Activated naive CD8-positive, alpha-beta T cell treated with anti-CD3 and anti-CD28 coated beads for 36 hours (primary cell): ENCODE measurements at regions not wholly inside any gene's neighbourhood (a gene's known extent, or its start where the extent isn't known, plus 50 kb on each side); places are given as distances from the start of the nearest gene placed in this dataset.

Source experiments
- DNase-seq: peaks from one replicate; pipeline ENCODE4 v3.0.0; 2021
- H3K27ac Mint-ChIP-seq: one replicate; pipeline ENCODE4 v1.8.0; 2022; ENCODE audit warnings: mild to moderate bottlenecking, moderate library complexity, mixed read lengths
- H3K27me3 Mint-ChIP-seq: one replicate; pipeline ENCODE4 v1.8.0; 2022; ENCODE audit warnings: mild to moderate bottlenecking, mixed read lengths
- H3K36me3 Mint-ChIP-seq: one replicate; pipeline ENCODE4 v1.8.0; 2021; ENCODE audit warnings: mild to moderate bottlenecking, mixed read lengths
- H3K4me1 Mint-ChIP-seq: one replicate; pipeline ENCODE4 v1.8.0; 2021; ENCODE audit warnings: mixed read lengths
- H3K4me3 Mint-ChIP-seq: one replicate; pipeline ENCODE4 v1.8.0; 2022; ENCODE audit warnings: mild to moderate bottlenecking, moderate library complexity, mixed read lengths
- H3K9me3 Mint-ChIP-seq: one replicate; pipeline ENCODE4 v1.8.0; 2022; ENCODE audit warnings: mixed read lengths

GRCh38 chr3:75078290-75078689 lies 463.8 kb upstream of the CNTN3 start:
- H3K4me3 Mint-ChIP-seq = no peak overlapping the region
- H3K36me3 Mint-ChIP-seq = no peaks in the 10 kb centered on the region
- DNase-seq = no peak
- H3K4me1 Mint-ChIP-seq = no peaks in the 10 kb centered on the region
- H3K27ac Mint-ChIP-seq = no peak overlapping the region
- H3K27me3 Mint-ChIP-seq = no peaks in the 10 kb centered on the region
- peaks cover 5% of the 10 kb centered on the region for H3K9me3 Mint-ChIP-seq

- no peaks in the 10 kb centered on the region for H3K36me3 Mint-ChIP-seq
- no peak overlapping the region for H3K27ac Mint-ChIP-seq
- no peaks in the 10 kb centered on the region for H3K4me1 Mint-ChIP-seq
- H3K27me3 Mint-ChIP-seq = no peaks in the 10 kb centered on the region
- DNase-seq = no peak
- peaks cover 1% of the 10 kb centered on the region for H3K9me3 Mint-ChIP-seq
- no peak overlapping the region for H3K4me3 Mint-ChIP-seq
Measured at GRCh38 chr3:75082845-75083244, 468.4 kb upstream of the CNTN3 start.

- Mint-ChIP-seq H3K27ac (no peak overlapping the region), H3K4me1 (no peaks in the 10 kb centered on the region), H3K36me3 (no peaks in the 10 kb centered on the region), H3K4me3 (no peak overlapping the region), H3K27me3 (no peaks in the 10 kb centered on the region), H3K9me3 (peaks cover 1% of the 10 kb centered on the region)
- DNase-seq = no peak
Measured at GRCh38 chr3:75089841-75090240, 475.4 kb upstream of the CNTN3 start.

GRCh38 chr3:75101329-75102147 lies 487.1 kb upstream of the CNTN3 start:
- DNase-seq = no peak
- H3K4me1 Mint-ChIP-seq = no peaks in the 10 kb centered on the region
- H3K27ac Mint-ChIP-seq = no peak overlapping the region
- peaks cover 19% of the 10 kb centered on the region for H3K9me3 Mint-ChIP-seq
- H3K4me3 Mint-ChIP-seq = no peak overlapping the region
- H3K36me3 Mint-ChIP-seq = no peaks in the 10 kb centered on the region
- no peaks in the 10 kb centered on the region for H3K27me3 Mint-ChIP-seq

- no peak for DNase-seq
- Mint-ChIP-seq H3K9me3 (peaks cover 8% of the 10 kb centered on the region), H3K4me1 (no peaks in the 10 kb centered on the region), H3K36me3 (no peaks in the 10 kb centered on the region), H3K27me3 (no peaks in the 10 kb centered on the region), H3K27ac (no peak overlapping the region), H3K4me3 (no peak overlapping the region)
Measured at GRCh38 chr3:75110741-75111140, 496.3 kb upstream of the CNTN3 start.

GRCh38 chr3:75115695-75116094 lies 501.2 kb upstream of the CNTN3 start:
- peaks cover 6% of the 10 kb centered on the region for H3K9me3 Mint-ChIP-seq
- no peaks in the 10 kb centered on the region for H3K36me3 Mint-ChIP-seq
- no peaks in the 10 kb centered on the region for H3K27me3 Mint-ChIP-seq
- H3K4me1 Mint-ChIP-seq = no peaks in the 10 kb centered on the region
- no peak overlapping the region for H3K4me3 Mint-ChIP-seq
- H3K27ac Mint-ChIP-seq = no peak overlapping the region
- no peak for DNase-seq

GRCh38 chr3:75118779-75119178 lies 504.3 kb upstream of the CNTN3 start:
- Mint-ChIP-seq H3K27me3 (no peaks in the 10 kb centered on the region), H3K27ac (no peak overlapping the region), H3K4me3 (no peak overlapping the region), H3K4me1 (no peaks in the 10 kb centered on the region), H3K9me3 (peaks cover 5% of the 10 kb centered on the region), H3K36me3 (no peaks in the 10 kb centered on the region)
- DNase-seq = no peak

- H3K27me3 Mint-ChIP-seq = no peaks in the 10 kb centered on the region
- no peak for DNase-seq
- no peaks in the 10 kb centered on the region for H3K36me3 Mint-ChIP-seq
- H3K4me3 Mint-ChIP-seq = no peak overlapping the region
- no peaks in the 10 kb centered on the region for H3K4me1 Mint-ChIP-seq
- peaks cover 2% of the 10 kb centered on the region for H3K9me3 Mint-ChIP-seq
- H3K27ac Mint-ChIP-seq = no peak overlapping the region
Measured at GRCh38 chr3:75126556-75126955, 512.1 kb upstream of the CNTN3 start.

- Mint-ChIP-seq H3K36me3 (no peaks in the 10 kb centered on the region), H3K27me3 (no peaks in the 10 kb centered on the region), H3K27ac (no peak overlapping the region), H3K9me3 (peaks cover 2% of the 10 kb centered on the region), H3K4me3 (no peak overlapping the region), H3K4me1 (no peaks in the 10 kb centered on the region)
- DNase-seq = no peak
Measured at GRCh38 chr3:75129101-75129500, 514.6 kb upstream of the CNTN3 start.

GRCh38 chr3:75136100-75136897 lies 521.8 kb upstream of the CNTN3 start:
- H3K27me3 Mint-ChIP-seq = no peaks in the 10 kb centered on the region
- no peaks in the 10 kb centered on the region for H3K36me3 Mint-ChIP-seq
- H3K9me3 Mint-ChIP-seq = peaks cover 2% of the 10 kb centered on the region

GRCh38 chr3:75138345-75138744 lies 523.9 kb upstream of the CNTN3 start:
- peaks cover 2% of the 10 kb centered on the region for H3K9me3 Mint-ChIP-seq
- no peaks in the 10 kb centered on the region for H3K27me3 Mint-ChIP-seq
- H3K4me3 Mint-ChIP-seq = no peak overlapping the region
- H3K36me3 Mint-ChIP-seq = no peaks in the 10 kb centered on the region
- H3K4me1 Mint-ChIP-seq = no peaks in the 10 kb centered on the region
- no peak for DNase-seq
- H3K27ac Mint-ChIP-seq = no peak overlapping the region

More at GRCh38 chr3:75136100-75136897, 521.8 kb upstream of the CNTN3 start:
- Mint-ChIP-seq H3K4me1 (no peaks in the 10 kb centered on the region), H3K27ac (no peak overlapping the region), H3K4me3 (no peak overlapping the region)
- DNase-seq = no peak

- peaks cover 5% of the 10 kb centered on the region for H3K9me3 Mint-ChIP-seq
- no peak for DNase-seq
- H3K4me1 Mint-ChIP-seq = no peaks in the 10 kb centered on the region
- H3K27ac Mint-ChIP-seq = no peak overlapping the region
- no peaks in the 10 kb centered on the region for H3K27me3 Mint-ChIP-seq
- no peaks in the 10 kb centered on the region for H3K36me3 Mint-ChIP-seq
- no peak overlapping the region for H3K4me3 Mint-ChIP-seq
Measured at GRCh38 chr3:75140904-75141615, 523.1 kb upstream of the FRG2C start.

- no peak for DNase-seq
- Mint-ChIP-seq H3K4me1 (no peaks in the 10 kb centered on the region), H3K9me3 (peaks cover 3% of the 10 kb centered on the region), H3K4me3 (no peak overlapping the region), H3K27ac (no peak overlapping the region), H3K36me3 (no peaks in the 10 kb centered on the region), H3K27me3 (no peaks in the 10 kb centered on the region)
Measured at GRCh38 chr3:75144406-75144805, 519.7 kb upstream of the FRG2C start.

GRCh38 chr3:75171630-75172230 lies 492.4 kb upstream of the FRG2C start:
- Mint-ChIP-seq H3K4me3 (no peak overlapping the region), H3K9me3 (no peaks in the 10 kb centered on the region), H3K4me1 (no peaks in the 10 kb centered on the region), H3K27me3 (peaks cover 7% of the 10 kb centered on the region), H3K27ac (no peak overlapping the region), H3K36me3 (no peaks in the 10 kb centered on the region)
- no peak for DNase-seq

GRCh38 chr3:75176937-75177336 lies 487.2 kb upstream of the FRG2C start:
- no peak for DNase-seq
- Mint-ChIP-seq H3K27me3 (peaks cover 4% of the 10 kb centered on the region), H3K27ac (no peak overlapping the region), H3K4me1 (no peaks in the 10 kb centered on the region), H3K9me3 (no peaks in the 10 kb centered on the region), H3K36me3 (no peaks in the 10 kb centered on the region), H3K4me3 (no peak overlapping the region)
